ENCODE measurements at regions not wholly inside any gene's neighbourhood (a gene's known extent, or its start where the extent isn't known, plus 50 kb on each side); places are given as distances from the start of the nearest gene placed in this dataset.
"Not testable (repeated sequence)": the region's sequence is repeated elsewhere in the genome, so short reads cannot be mapped to it uniquely, and the experiment has no call there.

- CTCF ChIA-PET = interaction anchor here (0.8 to 5.3 kb wide), 7 partner anchors 9 to 556 kb away, joined by 3 to 46 read pairs (median 4); no protein-coding TSS in a partner anchor
- POLR2A ChIA-PET; DNase-seq (ENCODE audit: low read depth, low spot score); H3K4me3 ChIP-seq (ENCODE audit: low read depth, low read length): not testable (repeated sequence)
- TF ChIP-seq CTCF (IDR thresholded peaks at IDR 0.05; ENCODE audit: insufficient read depth, low read length, missing control alignments) = peak; percentile 24
These were observed 96.4 kb upstream of the WSB1 start for GRCh38 chr17:27197505-27197904.

- ChIA-PET POLR2A (no interaction called here), CTCF (interaction anchor here (1.2 to 5.3 kb wide), 3 partner anchors 133 to 401 kb away, joined by 3 to 46 read pairs (median 4); no protein-coding TSS in a partner anchor)
These were observed 94.0 kb upstream of the WSB1 start for GRCh38 chr17:27199948-27200347.

GRCh38 chr17:27200476-27200875 lies 93.4 kb upstream of the WSB1 start:
- no peak for TF ChIP-seq CTCF (IDR thresholded peaks at IDR 0.05; ENCODE audit: insufficient read depth, low read length, missing control alignments)
- CTCF ChIA-PET = interaction anchor here (1.2 kb wide), 1 partner anchor 144 kb away, joined by 3 read pairs; no protein-coding TSS in a partner anchor
- no peak overlapping the region for H3K4me3 ChIP-seq (ENCODE audit: low read depth, low read length)
- POLR2A ChIA-PET = no interaction called here
- DNase-seq (ENCODE audit: low read depth, low spot score) = no peak

More at GRCh38 chr17:27199948-27200347, 94.0 kb upstream of the WSB1 start:
- H3K4me3 ChIP-seq (ENCODE audit: low read depth, low read length) = no peak overlapping the region
- DNase-seq (ENCODE audit: low read depth, low spot score) = no peak
- no peak for TF ChIP-seq CTCF (IDR thresholded peaks at IDR 0.05; ENCODE audit: insufficient read depth, low read length, missing control alignments)

- ChIA-PET CTCF (interaction anchor here (0.8 to 1.5 kb wide), 2 partner anchors 396 to 399 kb away, joined by 3 to 4 read pairs; no protein-coding TSS in a partner anchor), POLR2A (no interaction called here)
- no peak for TF ChIP-seq CTCF (IDR thresholded peaks at IDR 0.05; ENCODE audit: insufficient read depth, low read length, missing control alignments)
- no peak for DNase-seq (ENCODE audit: low read depth, low spot score)
- H3K4me3 ChIP-seq (ENCODE audit: low read depth, low read length) = no peak overlapping the region
These were observed 90.7 kb upstream of the WSB1 start for GRCh38 chr17:27203241-27203640.

- no peak overlapping the region for H3K4me3 ChIP-seq (ENCODE audit: low read depth, low read length)
- TF ChIP-seq CTCF (IDR thresholded peaks at IDR 0.05; ENCODE audit: insufficient read depth, low read length, missing control alignments) = no peak
- ChIA-PET POLR2A (no interaction called here), CTCF (interaction anchor here (0.9 to 1.8 kb wide), 9 partner anchors 9 to 395 kb away, joined by 3 to 6 read pairs (median 4); no protein-coding TSS in a partner anchor)
- DNase-seq (ENCODE audit: low read depth, low spot score) = no peak
These were observed 87.5 kb upstream of the WSB1 start for GRCh38 chr17:27206447-27206846.

GRCh38 chr17:27207073-27207513 lies 86.8 kb upstream of the WSB1 start:
- ChIA-PET POLR2A (interaction anchor here (0.6 kb wide), 1 partner anchor 512 kb away, joined by 3 read pairs; no protein-coding TSS in a partner anchor), CTCF (interaction anchor here (0.8 to 1.8 kb wide), 11 partner anchors 9 to 394 kb away, joined by 3 to 6 read pairs (median 4); no protein-coding TSS in a partner anchor)
- peak; percentile 3 for DNase-seq (ENCODE audit: low read depth, low spot score)
- TF ChIP-seq CTCF (IDR thresholded peaks at IDR 0.05; ENCODE audit: insufficient read depth, low read length, missing control alignments) = no peak
- H3K4me3 ChIP-seq (ENCODE audit: low read depth, low read length) = no peak overlapping the region

- CTCF ChIA-PET = interaction anchor here (1.8 kb wide), 1 partner anchor 16 kb away, joined by 4 read pairs; no protein-coding TSS in a partner anchor
- DNase-seq (ENCODE audit: low read depth, low spot score); H3K4me3 ChIP-seq (ENCODE audit: low read depth, low read length); POLR2A ChIA-PET: not testable (repeated sequence)
These were observed 85.5 kb upstream of the WSB1 start for GRCh38 chr17:27208370-27208769.

Measured in AG04449 (cell line).